HepG2 (cell line): ENCODE measurements at regions not wholly inside any gene's neighbourhood (a gene's known extent, or its start where the extent isn't known, plus 50 kb on each side); places are given as distances from the start of the nearest gene placed in this dataset.

Experiments
- ATAC-seq: fragments of 200-7000 bp; cut with Tn5 transposase; 3 replicates; pipeline ENCODE4 v1.9.1; 2020; ENCODE audit warnings: mild to moderate bottlenecking, moderate library complexity
- BruUV-seq: library from RNA; stranded (reverse); fragments of 400-500 nt; replicated peaks from 2 replicates; lab custom pipeline; 2021; lab: Mats Ljungman, UMichigan
- CTCF ChIA-PET: fragments of 300-600 bp; formaldehyde crosslinking; extraction: SDS; loops from one replicate; lab custom pipeline; 2021; ENCODE audit warnings: low total read pairs, inconsistent platforms, low intra/inter-chr PET ratio; lab: Yijun Ruan, JAX
- POLR2A ChIA-PET: fragments of 350-600 bp; sonication (Branson Sonifier 250); formaldehyde crosslinking; loops from one replicate; lab custom pipeline; 2020; ENCODE audit warnings: antibody characterized with exemption, inconsistent platforms; lab: Yijun Ruan, JAX
- DNase-seq: peaks from one replicate; pipeline ENCODE4 v3.0.0-alpha.2; 2015; ENCODE audit warnings: low spot score
- FAIRE-seq: peaks from 3 replicates; lab custom pipeline; 2011; peaks lifted over from hg19 to GRCh38; lab: Jason Lieb, UNC
- H2AFZ ChIP-seq: one replicate; pipeline ENCODE4 v1.6.1; 2011; ENCODE audit warnings: low read length, inconsistent platforms
- H3K27ac ChIP-seq: fragments of 300-600 bp; 3 replicates; pipeline ENCODE4 v1.8.0; 2011; ENCODE audit warnings: mixed run types, mild to moderate bottlenecking, mixed read lengths, low read length, inconsistent platforms; ENCODE audit not compliant: insufficient read depth; ENCODE audit errors: extremely low read length
- H3K27me3 ChIP-seq, 2 experiments: fragments of 200-600 bp in 1 of 2; 2 replicates in 1 of 2; 3 replicates in 1 of 2; pipeline versions ENCODE4 v1.6.0 to v1.8.0; 2011; ENCODE audit warnings: low read length in 2 of 2, mild to moderate bottlenecking in 2 of 2, moderate library complexity in 2 of 2, inconsistent platforms in 1 of 2; ENCODE audit not compliant: insufficient read depth in 2 of 2, control insufficient read depth in 1 of 2
- H3K36me3 ChIP-seq, 2 experiments: fragments of 200-600 bp in 1 of 2; replicated peaks in 1 of 2; 2 replicates in 1 of 2; 3 replicates in 1 of 2; pipeline versions ENCODE4 v1.5.1 to v1.8.0; 2011; ENCODE audit warnings: low read length in 2 of 2, inconsistent platforms in 1 of 2; ENCODE audit not compliant: insufficient read depth in 2 of 2, control insufficient read depth in 1 of 2
- H3K4me1 ChIP-seq: 2 replicates; pipeline ENCODE4 v1.5.1; 2012; ENCODE audit warnings: low read length, inconsistent platforms; ENCODE audit not compliant: insufficient read depth
- H3K4me2 ChIP-seq: 2 replicates; pipeline ENCODE4 v1.6.0; 2011; ENCODE audit warnings: low read depth, low read length, inconsistent platforms
- H3K4me3 ChIP-seq, 3 experiments: fragments of 200-600 bp in 1 of 3; sonication (generic), shearing (Covaris generic) in 1 of 3; replicated peaks in 1 of 3; 2 replicates each; pipeline ENCODE4 v1.5.1; 2011 to 2016; ENCODE audit warnings: low read length in 3 of 3, inconsistent platforms in 2 of 3, low read depth in 2 of 3, mild to moderate bottlenecking in 2 of 3, control low read depth in 1 of 3, mixed read lengths in 1 of 3; ENCODE audit not compliant: insufficient read depth in 1 of 3
- H3K79me2 ChIP-seq: one replicate; pipeline ENCODE4 v1.6.1; 2011; ENCODE audit warnings: low read length, inconsistent platforms; ENCODE audit not compliant: insufficient read depth
- H3K9ac ChIP-seq: 2 replicates; pipeline ENCODE4 v1.6.0; 2011; ENCODE audit warnings: mild to moderate bottlenecking, low read depth, low read length, inconsistent platforms; ENCODE audit not compliant: insufficient read depth
- H3K9me3 ChIP-seq: 2 replicates; pipeline ENCODE4 v1.5.1; 2012; ENCODE audit warnings: mild to moderate bottlenecking, low read length
- H4K20me1 ChIP-seq: 2 replicates; pipeline ENCODE4 v1.6.0; 2011; ENCODE audit warnings: inconsistent platforms, mild to moderate bottlenecking, low read length, moderate library complexity; ENCODE audit not compliant: insufficient read depth
- CBX1 ChIP-seq: IDR thresholded peaks from one replicate; pipeline ENCODE4 v1.6.1; 2016; ENCODE audit warnings: antibody characterized with exemption, low read depth
- FIP1L1 ChIP-seq: fragments of 200-400 bp; formaldehyde crosslinking; IDR thresholded peaks from 2 replicates; pipeline ENCODE4 v1.6.1; 2018; ENCODE audit warnings: low read depth, mild to moderate bottlenecking, low read length, moderate library complexity, borderline replicate concordance; ENCODE audit not compliant: insufficient read depth
- FOXO1 ChIP-seq: sonication (generic); formaldehyde crosslinking; IDR thresholded peaks from 2 replicates; pipeline ENCODE4 v1.4.0; 2020; ENCODE audit warnings: missing genetic modification reagents
- GPN1 ChIP-seq: sonication (generic); formaldehyde crosslinking; IDR thresholded peaks from 2 replicates; pipeline ENCODE4 v1.5.1; 2020; ENCODE audit warnings: missing genetic modification reagents, borderline replicate concordance
- MEF2D ChIP-seq: sonication (generic); formaldehyde crosslinking; IDR thresholded peaks from 2 replicates; pipeline ENCODE4 v1.5.1; 2020; ENCODE audit warnings: mild to moderate bottlenecking, missing genetic modification reagents
- PAWR ChIP-seq: sonication (generic); formaldehyde crosslinking; IDR thresholded peaks from 2 replicates; pipeline ENCODE4 v1.4.0; 2020; ENCODE audit warnings: missing genetic modification reagents, mild to moderate bottlenecking, borderline replicate concordance
- REST ChIP-seq, 2 experiments: IDR thresholded peaks; 2 replicates each; pipeline ENCODE4 v1.6.1; 2011 to 2012; ENCODE audit warnings: low read length in 2 of 2, borderline replicate concordance in 1 of 2, low read depth in 1 of 2, mild to moderate bottlenecking in 1 of 2, moderate library complexity in 1 of 2
- SRSF1 ChIP-seq: fragments of 200-400 bp; formaldehyde crosslinking; optimal IDR thresholded peaks from 2 replicates; pipeline ENCODE3; 2017; ENCODE audit warnings: mild to moderate bottlenecking, low read depth, low read length, moderate library complexity
- TARDBP ChIP-seq: sonication (generic); formaldehyde crosslinking; IDR thresholded peaks from 2 replicates; pipeline ENCODE4 v1.8.0; 2022; ENCODE audit warnings: mild to moderate bottlenecking, missing genetic modification reagents
- TCF12 ChIP-seq, 2 experiments: fragments of 450-650 bp in 1 of 2; sonication (generic) in 1 of 2; formaldehyde crosslinking in 1 of 2; IDR thresholded peaks; 2 replicates each; pipeline versions ENCODE4 v1.6.1 to v1.8.0; 2017 to 2022; ENCODE audit warnings: antibody characterized with exemption in 1 of 2, mild to moderate bottlenecking in 1 of 2, missing genetic modification reagents in 1 of 2, moderate library complexity in 1 of 2
- ZBTB38 ChIP-seq: sonication (generic); formaldehyde crosslinking; IDR thresholded peaks from 2 replicates; pipeline ENCODE4 v1.5.1; 2020; ENCODE audit warnings: mild to moderate bottlenecking, missing genetic modification reagents
- ZNF281 ChIP-seq: sonication (generic); formaldehyde crosslinking; IDR thresholded peaks from 2 replicates; pipeline ENCODE4 v1.4.0; 2020; ENCODE audit warnings: missing genetic modification reagents, borderline replicate concordance
- ZNF367 ChIP-seq: sonication (generic); formaldehyde crosslinking; IDR thresholded peaks from 2 replicates; pipeline ENCODE4 v1.4.0; 2020; ENCODE audit warnings: missing genetic modification reagents, borderline replicate concordance
- ZNF678 ChIP-seq: sonication (generic); formaldehyde crosslinking; IDR thresholded peaks from 2 replicates; pipeline ENCODE4 v1.4.0; 2020; ENCODE audit warnings: mild to moderate bottlenecking, missing genetic modification reagents
- ZNF878 ChIP-seq: sonication (generic); formaldehyde crosslinking; IDR thresholded peaks from 2 replicates; pipeline ENCODE4 v1.8.1; 2023; ENCODE audit warnings: mild to moderate bottlenecking, missing genetic modification reagents, moderate library complexity
- ZSCAN21 ChIP-seq: sonication (generic); formaldehyde crosslinking; IDR thresholded peaks from 2 replicates; pipeline ENCODE4 v1.8.0; 2022; ENCODE audit warnings: mild to moderate bottlenecking, missing genetic modification reagents, moderate library complexity, borderline replicate concordance
- WGBS: methylation state at CpG from one replicate; pipeline ENCODE4 v1.1.6; 2017; ENCODE audit warnings: low lambda C conversion rate; 5-methylcytosine and 5-hydroxymethylcytosine counted together
- in situ Hi-C: cut with HindIII; loops from 2 replicates; pipeline ENCODE4 v1.10.0; 2017; ENCODE audit warnings: low pct_unique_long_range_greater_than_20kb; ENCODE audit not compliant: extremely low pct_ligation_motif_present
- intact Hi-C: fragments of 100-400 bp; cut with micrococcal nuclease; formaldehyde crosslinking; loops from one replicate; pipeline ENCODE4 v1.10.0; 2022; ENCODE audit not compliant: unreplicated experiment

GRCh38 chr7:46945328-46945727 is 636.6 kb downstream of the TNS3 start (continued):
- TF ChIP-seq TCF12 (IDR thresholded peaks at IDR 0.05) (no peak), TCF12 (CRISPR knock-in tag; IDR thresholded peaks at IDR 0.05) (no peak), ZNF678 (no peak), PAWR (CRISPR knock-in tag) (no peak), REST (IDR thresholded peaks at IDR 0.05; ENCODE audit: borderline replicate concordance in 1 of 2, low read depth in 1 of 2, low read length in 2 of 2) (no peak), FIP1L1 (no peak), MEF2D (CRISPR knock-in tag) (no peak), GPN1 (CRISPR knock-in tag) (no peak), SRSF1 (no peak)

- H3K36me3 ChIP-seq: no peaks in the 10 kb centered on the region
- no peak for ATAC-seq
- no peak for DNase-seq
- FAIRE-seq: no peak
- H3K9me3 ChIP-seq: no peaks in the 10 kb centered on the region
- H3K4me3 ChIP-seq: no peak overlapping the region
- no peak overlapping the region for H3K27ac ChIP-seq
- H3K4me2 ChIP-seq: no peak overlapping the region
- intact Hi-C loops (no loop called here), in situ Hi-C loops (no loop called here)
- no peaks in the 10 kb centered on the region for H3K27me3 ChIP-seq
- no peak overlapping the region for H3K9ac ChIP-seq
- TF ChIP-seq ZNF367 (CRISPR knock-in tag) (no peak), ZNF281 (CRISPR knock-in tag) (no peak), TARDBP (CRISPR knock-in tag) (no peak), FOXO1 (CRISPR knock-in tag) (no peak), ZSCAN21 (CRISPR knock-in tag) (no peak), ZNF878 (no peak), CBX1 (no peak), ZBTB38 (CRISPR knock-in tag) (no peak)
- 62% methylated on average over 3 of the region's 3 CpGs for WGBS
- H4K20me1 ChIP-seq: no peaks in the 10 kb centered on the region
- ChIA-PET CTCF (no interaction called here), POLR2A (no interaction called here)
- no peak overlapping the region for H2AFZ ChIP-seq
- BruUV-seq: no TSS peak
- no peaks in the 10 kb centered on the region for H3K4me1 ChIP-seq
- no peaks in the 10 kb centered on the region for H3K79me2 ChIP-seq
Observed at GRCh38 chr7:46943996-46944395, 637.9 kb downstream of the TNS3 start.
